Activated T-cell treated with anti-CD3 and anti-CD28 coated beads, Interleukin-2, amount 50 U/mL, for 24 hours (primary cell): ENCODE measurements at regions not wholly inside any gene's neighbourhood (a gene's known extent, or its start where the extent isn't known, plus 50 kb on each side); places are given as distances from the start of the nearest gene placed in this dataset.

Experiments used
- DNase-seq: peaks from one replicate; pipeline ENCODE4 v3.0.0-alpha.2; 2020
- H3K27ac Mint-ChIP-seq: 2 replicates; pipeline ENCODE4 v1.8.0; 2020; ENCODE audit warnings: mild to moderate bottlenecking, mixed read lengths
- H3K27me3 Mint-ChIP-seq: 2 replicates; pipeline ENCODE4 v1.8.0; 2020; ENCODE audit warnings: mixed read lengths
- H3K36me3 Mint-ChIP-seq: 2 replicates; pipeline ENCODE4 v1.8.0; 2020; ENCODE audit warnings: low read depth, mixed read lengths
- H3K4me1 Mint-ChIP-seq: 2 replicates; pipeline ENCODE4 v1.8.0; 2020; ENCODE audit warnings: low read depth, mixed read lengths
- H3K4me3 Mint-ChIP-seq: 2 replicates; pipeline ENCODE4 v1.8.0; 2020; ENCODE audit warnings: mild to moderate bottlenecking, moderate library complexity, mixed read lengths
- H3K9me3 Mint-ChIP-seq: 2 replicates; pipeline ENCODE4 v1.8.0; 2020; ENCODE audit warnings: mixed read lengths

DNA sequence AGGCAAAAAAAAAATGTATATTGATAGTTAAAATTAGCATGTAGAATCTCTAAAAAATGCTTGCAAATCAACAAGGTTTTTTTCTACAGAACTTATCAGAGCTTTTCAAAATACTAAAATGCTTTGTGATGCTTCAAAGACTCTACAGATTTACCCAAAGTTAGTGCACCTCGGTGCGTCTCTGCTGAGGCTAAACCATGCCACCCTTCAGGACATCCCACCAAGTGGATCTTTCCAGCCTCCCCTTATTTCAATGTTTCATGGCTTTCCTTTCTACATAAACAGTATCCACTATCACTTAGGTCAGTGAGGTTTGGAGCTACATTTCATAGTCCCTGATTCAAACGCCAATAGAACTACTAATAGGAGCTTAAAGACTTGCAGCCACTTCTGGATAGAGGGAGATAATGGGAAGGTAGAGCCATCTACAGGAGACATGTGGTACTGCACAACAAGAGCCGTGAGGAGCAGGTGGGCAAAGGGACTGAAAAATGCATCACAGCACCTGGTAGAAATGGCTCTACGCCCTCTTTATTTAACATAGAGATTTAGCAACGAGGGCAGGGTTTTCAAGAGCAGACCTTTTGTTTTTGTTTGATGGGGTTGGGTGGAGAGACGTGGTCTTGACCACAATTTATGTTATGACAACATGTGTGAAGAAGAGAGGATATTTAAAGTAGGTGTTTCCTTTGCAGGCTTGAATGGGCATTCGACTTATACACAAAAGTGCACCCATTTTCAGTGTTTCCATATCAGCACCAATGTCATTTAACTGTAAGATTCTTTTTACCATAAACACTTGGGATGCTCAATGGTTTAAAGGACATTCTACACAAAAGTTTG, 56.1 kb upstream of the SLC35G4 start:
- no peak for DNase-seq
- no peak overlapping the region for H3K4me3 Mint-ChIP-seq
- H3K27ac Mint-ChIP-seq, result no peak overlapping the region
- no peaks in the 10 kb centered on the region for H3K9me3 Mint-ChIP-seq
- peaks cover 4% of the 10 kb centered on the region for H3K27me3 Mint-ChIP-seq
- H3K4me1 Mint-ChIP-seq, result peaks cover 2% of the 10 kb centered on the region
- H3K36me3 Mint-ChIP-seq, result no peaks in the 10 kb centered on the region

DNA sequence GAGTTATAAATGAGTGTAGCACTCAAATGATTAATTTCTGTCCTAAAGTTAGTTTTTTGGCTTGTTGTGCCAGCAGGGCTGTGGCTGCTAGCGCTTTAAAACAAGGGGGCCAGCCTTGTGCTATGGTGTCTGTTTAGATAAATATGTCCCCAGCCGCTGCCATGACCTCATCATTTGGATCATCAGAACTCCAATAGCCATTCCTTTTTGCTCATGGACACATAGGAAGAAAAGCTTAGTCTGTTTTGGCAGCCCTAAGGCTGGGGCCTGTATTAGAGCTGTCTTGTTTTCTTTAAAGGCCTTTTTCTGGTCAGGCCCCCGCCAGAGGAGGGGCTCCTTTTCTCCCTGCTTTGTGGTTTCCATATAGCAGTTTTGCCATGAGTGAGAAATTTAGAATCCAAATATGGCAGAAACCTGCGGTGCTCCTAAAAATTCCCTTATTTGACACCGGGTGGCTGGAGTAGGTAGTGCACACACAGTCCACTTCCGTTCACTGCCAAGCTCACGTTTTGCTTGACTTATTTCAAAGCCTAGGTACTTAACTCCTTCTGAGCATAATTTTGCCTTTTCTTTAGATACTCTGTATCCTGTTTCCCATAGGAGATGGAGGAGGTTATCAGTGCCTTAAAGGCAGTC, 60.4 kb upstream of the SLC35G4 start:
- peaks cover 4% of the 10 kb centered on the region for H3K27me3 Mint-ChIP-seq
- H3K4me1 Mint-ChIP-seq, result peaks cover 2% of the 10 kb centered on the region
- no peaks in the 10 kb centered on the region for H3K36me3 Mint-ChIP-seq
- no peak overlapping the region for H3K27ac Mint-ChIP-seq
- H3K9me3 Mint-ChIP-seq, result peaks cover 12% of the 10 kb centered on the region
- H3K4me3 Mint-ChIP-seq, result no peak overlapping the region
- no peak for DNase-seq

DNA sequence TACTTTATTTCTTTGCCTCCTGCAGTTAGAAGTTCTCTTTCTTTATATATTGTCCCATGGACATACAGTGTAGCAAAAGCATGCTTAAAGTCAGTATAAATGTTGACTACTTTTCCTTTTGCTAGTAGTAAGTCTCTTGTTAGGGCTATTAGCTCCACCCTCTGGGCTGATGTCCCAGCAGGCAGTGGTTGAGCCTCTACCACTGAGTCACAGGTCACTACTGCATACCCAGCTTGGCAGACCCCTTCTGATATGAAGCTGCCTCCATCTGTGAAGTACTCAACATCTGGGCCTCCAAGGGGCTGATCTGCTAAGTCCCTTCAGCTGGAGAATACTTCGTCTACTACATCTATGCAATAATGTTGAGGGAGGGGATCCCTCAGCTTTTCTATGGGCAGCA, 61.0 kb upstream of the SLC35G4 start:
- Mint-ChIP-seq H3K36me3 (no peaks in the 10 kb centered on the region), H3K9me3 (peaks cover 12% of the 10 kb centered on the region), H3K4me3 (no peak overlapping the region), H3K4me1 (peaks cover under 1% of the 10 kb centered on the region), H3K27ac (no peak overlapping the region), H3K27me3 (peaks cover 3% of the 10 kb centered on the region)
- no peak for DNase-seq

DNA sequence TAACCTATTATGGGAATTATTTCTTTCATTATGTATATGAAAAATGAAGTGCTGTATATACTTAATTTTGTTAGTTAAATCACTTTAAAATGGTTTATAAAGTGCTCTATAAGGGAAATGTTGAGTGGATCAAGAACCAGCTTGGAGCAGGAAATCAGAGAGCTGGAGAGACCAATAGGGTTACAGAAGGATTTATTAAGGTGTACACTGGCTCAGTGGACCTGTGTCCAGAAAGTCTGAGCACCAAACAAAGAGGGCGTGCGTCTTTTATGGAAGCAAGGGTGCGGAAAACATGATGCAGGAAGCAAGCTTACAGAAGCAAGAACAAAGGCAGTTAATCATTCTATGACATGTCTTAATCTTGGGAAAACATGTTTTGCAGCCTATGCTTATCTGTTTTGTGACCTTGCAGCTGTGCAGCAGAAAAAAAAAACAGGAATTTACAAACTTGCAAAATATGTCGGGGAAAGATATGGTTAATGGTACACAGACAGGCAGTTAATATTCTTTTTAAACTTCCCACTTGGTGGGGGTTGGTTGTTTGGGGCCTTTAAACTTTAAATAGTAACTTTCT, 65.2 kb upstream of the SLC35G4 start:
- Mint-ChIP-seq H3K27me3 (no peaks in the 10 kb centered on the region), H3K9me3 (peaks cover 12% of the 10 kb centered on the region), H3K27ac (no peak overlapping the region), H3K4me1 (no peaks in the 10 kb centered on the region), H3K36me3 (no peaks in the 10 kb centered on the region), H3K4me3 (no peak overlapping the region)
- DNase-seq, result no peak

DNA sequence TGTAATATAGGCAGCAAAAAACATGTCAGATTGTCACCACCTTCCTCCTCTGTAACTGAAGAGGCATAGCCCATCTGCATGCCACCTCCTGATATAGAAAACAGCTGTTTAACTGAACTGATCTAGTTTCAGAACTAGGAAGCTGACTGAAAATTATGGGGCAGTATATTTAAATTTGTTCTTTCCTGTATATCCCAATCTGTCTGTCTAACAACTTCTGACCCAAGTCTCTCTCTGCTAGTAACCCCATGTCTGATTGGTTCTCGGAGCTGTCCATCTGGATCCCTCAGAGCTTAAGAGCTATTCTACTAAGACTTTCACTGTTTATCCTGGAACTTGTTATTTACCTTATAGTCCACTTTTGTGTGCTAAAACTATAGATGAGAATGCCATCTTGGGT, 68.2 kb upstream of the SLC35G4 start:
- H3K27ac Mint-ChIP-seq, result no peak overlapping the region
- H3K36me3 Mint-ChIP-seq, result no peaks in the 10 kb centered on the region
- H3K4me3 Mint-ChIP-seq, result no peak overlapping the region
- no peak for DNase-seq
- H3K4me1 Mint-ChIP-seq, result no peaks in the 10 kb centered on the region
- H3K27me3 Mint-ChIP-seq, result no peaks in the 10 kb centered on the region
- H3K9me3 Mint-ChIP-seq, result peaks cover 12% of the 10 kb centered on the region

DNA sequence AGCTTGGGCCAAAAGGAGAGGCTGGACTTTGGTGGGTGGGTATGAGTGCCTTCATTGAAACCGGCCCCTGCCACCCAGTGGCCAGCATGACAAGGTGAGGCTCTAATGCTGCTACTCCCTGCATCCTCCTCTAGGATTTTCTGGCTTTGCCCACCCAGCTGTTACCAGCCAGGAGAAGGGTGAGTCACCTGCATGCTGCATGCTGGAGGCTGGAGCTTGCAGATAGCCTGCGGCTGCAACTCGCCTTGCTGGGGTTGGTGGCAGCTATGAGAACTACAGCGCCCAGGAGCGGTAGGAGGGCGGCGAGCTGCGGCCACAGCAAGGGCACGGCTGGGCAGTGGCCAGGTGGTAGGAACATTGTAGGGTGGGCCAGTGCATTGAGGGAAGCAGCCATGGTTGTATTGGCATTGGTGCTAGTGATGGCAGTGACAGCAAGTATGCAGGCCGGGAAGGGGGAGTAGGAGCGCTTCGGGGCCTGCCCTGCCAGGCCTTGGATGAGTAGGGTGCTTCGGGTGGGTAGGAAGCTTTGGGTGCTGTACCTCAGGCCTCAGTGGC, 75.4 kb upstream of the SLC35G4 start:
- no peaks in the 10 kb centered on the region for H3K9me3 Mint-ChIP-seq
- H3K36me3 Mint-ChIP-seq, result no peaks in the 10 kb centered on the region
- H3K4me1 Mint-ChIP-seq, result no peaks in the 10 kb centered on the region
- H3K27me3 Mint-ChIP-seq, result no peaks in the 10 kb centered on the region
- H3K4me3 Mint-ChIP-seq, result no peak overlapping the region
- DNase-seq, result no peak
- H3K27ac Mint-ChIP-seq, result no peak overlapping the region

DNA sequence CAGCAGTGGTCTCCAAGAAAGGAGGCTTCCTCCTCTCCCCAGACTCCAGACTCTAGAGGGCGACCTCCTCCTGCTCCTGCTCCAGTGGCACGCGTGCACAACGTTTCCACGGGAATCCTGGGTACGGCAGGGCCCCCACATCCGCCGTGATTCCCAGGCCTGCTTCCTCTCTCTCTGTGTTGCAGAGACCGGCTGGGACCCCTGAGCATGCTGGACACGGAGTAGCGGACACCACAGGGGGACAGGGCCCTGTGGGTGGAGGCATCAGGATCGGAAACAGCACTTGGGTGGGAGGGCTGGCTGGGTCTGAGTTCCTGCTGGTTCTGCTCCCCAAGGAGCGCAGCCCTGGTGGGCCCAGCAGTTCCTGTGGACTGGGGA, 75.9 kb upstream of the SLC35G4 start:
- H3K27me3 Mint-ChIP-seq, result no peaks in the 10 kb centered on the region
- no peaks in the 10 kb centered on the region for H3K36me3 Mint-ChIP-seq

DNA sequence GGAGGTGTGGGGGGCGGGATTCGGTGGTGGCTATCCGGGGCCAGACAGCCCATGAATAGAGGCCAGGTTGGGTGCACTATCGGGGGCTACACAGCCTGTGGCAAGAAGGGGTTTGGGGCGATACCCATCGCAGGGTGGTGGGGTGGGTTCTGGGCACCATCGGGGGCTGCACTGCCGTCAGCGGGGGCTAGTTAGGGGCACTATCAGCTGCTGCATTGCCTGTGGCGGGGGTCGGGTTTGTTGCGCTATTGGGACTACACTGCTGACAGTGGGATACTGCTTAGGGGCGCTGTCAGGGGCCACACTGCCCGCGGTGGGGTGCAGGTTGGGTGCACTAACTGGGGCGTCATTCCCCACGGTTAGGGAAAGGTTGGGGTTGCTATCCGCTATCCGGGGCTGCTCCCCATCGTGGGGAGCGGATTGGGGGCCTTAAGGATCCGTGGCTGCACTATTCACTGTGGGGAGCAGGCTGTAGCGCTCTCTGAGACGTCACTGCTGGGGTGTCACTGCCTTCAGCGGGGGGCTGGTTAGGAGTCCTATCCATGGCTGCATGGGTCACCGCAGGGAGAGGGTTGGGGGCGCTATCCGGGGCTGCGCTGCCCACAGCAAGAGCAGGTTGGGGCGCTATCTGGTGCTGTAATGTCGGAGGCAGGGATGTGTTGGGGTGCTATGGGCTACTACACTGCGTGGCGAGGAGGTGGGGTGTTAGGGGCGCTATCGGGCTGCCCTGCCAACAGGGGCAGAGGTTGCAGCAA, 76.5 kb upstream of the SLC35G4 start:
- Mint-ChIP-seq H3K36me3 (no peaks in the 10 kb centered on the region), H3K9me3 (no peaks in the 10 kb centered on the region), H3K27ac (no peak overlapping the region), H3K4me1 (no peaks in the 10 kb centered on the region), H3K27me3 (no peaks in the 10 kb centered on the region), H3K4me3 (no peak overlapping the region)
- no peak for DNase-seq

More for the DNA sequence above, 75.9 kb upstream of the SLC35G4 start:
- Mint-ChIP-seq H3K9me3 (no peaks in the 10 kb centered on the region), H3K27ac (no peak overlapping the region), H3K4me1 (no peaks in the 10 kb centered on the region), H3K4me3 (no peak overlapping the region)
- no peak for DNase-seq

DNA sequence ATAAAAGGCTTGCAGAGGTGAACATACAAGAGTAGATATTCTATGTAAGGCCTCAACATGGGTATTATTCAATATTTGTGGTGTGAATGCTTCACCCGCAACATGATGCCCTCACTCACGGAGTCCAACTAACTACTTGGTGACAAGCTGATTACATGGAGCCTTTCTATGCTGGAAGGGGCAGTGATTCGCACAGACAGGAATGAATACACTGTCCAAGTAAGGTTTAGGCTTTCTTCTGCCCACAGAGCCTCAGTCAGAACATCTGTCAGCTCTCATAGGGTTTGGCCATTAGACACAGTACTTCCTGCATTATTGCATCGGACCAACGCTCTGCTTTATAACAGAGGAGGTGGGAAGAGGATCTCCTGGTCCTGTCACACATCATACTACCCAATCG, 80.3 kb upstream of the SLC35G4 start:
- H3K4me1 Mint-ChIP-seq, result no peaks in the 10 kb centered on the region
- H3K9me3 Mint-ChIP-seq, result no peaks in the 10 kb centered on the region
- no peak overlapping the region for H3K4me3 Mint-ChIP-seq
- no peak for DNase-seq
- H3K27me3 Mint-ChIP-seq, result no peaks in the 10 kb centered on the region
- no peaks in the 10 kb centered on the region for H3K36me3 Mint-ChIP-seq
- H3K27ac Mint-ChIP-seq, result no peak overlapping the region

DNA sequence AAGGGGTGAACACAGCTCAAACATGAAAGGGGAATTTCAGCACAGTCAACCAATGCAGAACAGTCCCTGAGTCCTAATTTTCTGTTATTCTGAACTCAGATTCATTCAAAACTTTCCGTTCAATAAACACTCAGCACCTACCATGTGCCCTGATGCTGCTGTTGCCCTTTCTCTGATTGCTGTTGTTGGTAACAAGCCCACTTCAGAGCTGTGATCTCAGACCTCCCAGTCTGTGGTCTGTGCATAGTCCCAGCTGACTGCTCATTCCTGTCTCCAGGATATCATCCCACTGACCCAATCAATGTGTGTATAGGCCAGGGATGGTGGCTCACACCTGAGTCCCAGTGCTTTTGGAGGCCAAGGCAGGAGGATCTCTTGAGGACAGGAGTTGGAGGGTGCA, 82.7 kb upstream of the SLC35G4 start:
- Mint-ChIP-seq H3K9me3 (no peaks in the 10 kb centered on the region), H3K36me3 (no peaks in the 10 kb centered on the region), H3K4me3 (no peak overlapping the region), H3K27ac (no peak overlapping the region), H3K4me1 (no peaks in the 10 kb centered on the region), H3K27me3 (peaks cover 3% of the 10 kb centered on the region)
- DNase-seq, result no peak

DNA sequence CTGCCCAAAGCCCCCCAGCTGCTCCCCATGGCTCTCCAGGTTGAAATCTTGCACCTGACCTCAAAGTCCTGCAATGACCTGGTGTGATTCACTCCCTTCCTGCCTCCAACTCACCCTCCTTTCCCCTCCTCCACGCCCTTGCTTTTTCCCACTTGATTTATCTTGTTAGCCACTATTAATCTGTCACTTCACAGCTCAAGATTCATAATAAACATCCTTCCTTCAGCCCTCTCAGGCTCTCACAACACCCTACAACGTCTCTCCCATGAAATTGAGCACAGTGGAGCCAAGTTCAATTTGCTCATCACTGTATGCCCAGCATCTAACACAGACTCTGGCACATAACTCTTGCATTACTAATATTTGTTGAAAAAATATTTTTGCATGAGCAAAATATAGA, 85.6 kb upstream of the SLC35G4 start:
- H3K27me3 Mint-ChIP-seq, result peaks cover 3% of the 10 kb centered on the region
- no peak overlapping the region for H3K4me3 Mint-ChIP-seq
- H3K27ac Mint-ChIP-seq, result no peak overlapping the region
- DNase-seq, result no peak
- no peaks in the 10 kb centered on the region for H3K36me3 Mint-ChIP-seq
- no peaks in the 10 kb centered on the region for H3K4me1 Mint-ChIP-seq
- no peaks in the 10 kb centered on the region for H3K9me3 Mint-ChIP-seq

DNA sequence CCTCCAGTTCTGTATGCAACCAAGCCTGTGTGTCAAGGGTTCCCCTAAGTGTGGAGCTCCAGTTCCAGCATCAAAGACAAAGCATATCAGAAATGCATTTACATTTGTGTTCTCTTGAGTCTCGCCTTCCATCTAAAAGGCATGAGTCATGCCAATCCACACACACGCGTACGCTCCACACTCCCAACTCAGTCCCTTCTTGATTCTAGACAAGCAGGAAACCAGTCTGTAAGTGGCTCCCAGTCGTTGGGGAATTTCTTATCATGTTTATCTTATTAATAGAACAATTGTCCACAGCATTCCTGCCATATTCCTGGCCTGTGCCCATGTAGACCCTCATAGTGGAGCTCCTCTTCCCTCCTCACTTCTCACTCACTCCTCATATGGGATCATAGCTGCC, 86.4 kb upstream of the SLC35G4 start:
- Mint-ChIP-seq H3K4me3 (no peak overlapping the region), H3K27me3 (peaks cover 3% of the 10 kb centered on the region), H3K4me1 (no peaks in the 10 kb centered on the region), H3K27ac (no peak overlapping the region), H3K9me3 (no peaks in the 10 kb centered on the region), H3K36me3 (no peaks in the 10 kb centered on the region)
- DNase-seq, result no peak

DNA sequence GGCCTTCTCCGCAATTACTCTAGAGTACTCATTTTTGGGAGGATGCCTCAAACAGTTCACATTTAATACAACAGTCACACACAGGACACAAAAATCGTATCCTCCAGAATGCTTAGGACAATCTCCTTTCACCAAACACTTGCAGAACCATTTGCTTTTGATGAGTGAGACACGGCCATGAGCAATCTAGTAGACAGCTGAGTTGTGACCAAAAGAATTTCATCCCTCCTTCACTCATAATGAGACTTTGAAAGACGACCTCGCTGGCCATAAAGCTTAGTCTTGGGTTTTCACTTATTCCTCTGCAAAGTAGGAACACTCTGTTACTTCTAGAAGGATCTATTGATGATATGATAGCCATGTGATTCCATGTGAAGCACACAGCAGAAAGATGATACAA, 87.5 kb upstream of the SLC35G4 start:
- Mint-ChIP-seq H3K4me1 (no peaks in the 10 kb centered on the region), H3K27ac (no peak overlapping the region), H3K9me3 (no peaks in the 10 kb centered on the region), H3K36me3 (no peaks in the 10 kb centered on the region), H3K4me3 (no peak overlapping the region), H3K27me3 (peaks cover 3% of the 10 kb centered on the region)
- no peak for DNase-seq

DNA sequence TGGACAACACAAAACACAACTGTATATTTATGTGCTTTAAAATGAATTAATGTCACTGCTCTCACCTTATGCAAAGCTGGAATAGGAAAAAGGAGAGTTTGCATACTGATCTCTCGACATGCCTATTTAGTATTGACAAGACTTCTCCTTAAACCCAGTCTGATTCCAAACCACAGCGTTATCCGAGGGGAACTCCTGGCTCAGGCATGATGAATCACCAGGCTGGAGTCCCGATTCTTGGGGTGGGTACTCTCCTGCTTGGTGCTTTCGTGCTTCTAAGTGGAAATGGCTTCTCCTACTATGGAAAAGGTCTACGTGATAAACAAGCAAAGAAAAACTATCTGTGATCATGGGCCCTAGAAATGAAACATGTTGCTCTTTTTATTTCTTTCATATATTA, 88.9 kb upstream of the SLC35G4 start:
- peaks cover 3% of the 10 kb centered on the region for H3K27me3 Mint-ChIP-seq
- no peaks in the 10 kb centered on the region for H3K36me3 Mint-ChIP-seq
- no peaks in the 10 kb centered on the region for H3K9me3 Mint-ChIP-seq
- no peak overlapping the region for H3K4me3 Mint-ChIP-seq
- DNase-seq, result no peak
- no peaks in the 10 kb centered on the region for H3K4me1 Mint-ChIP-seq
- H3K27ac Mint-ChIP-seq, result no peak overlapping the region
